Myocyte (in vitro differentiated cells): ENCODE measurements at regions not wholly inside any gene's neighbourhood (a gene's known extent, or its start where the extent isn't known, plus 50 kb on each side); places are given as distances from the start of the nearest gene placed in this dataset.
"Not testable (repeated sequence)": the region's sequence is repeated elsewhere in the genome, so short reads cannot be mapped to it uniquely, and the experiment has no call there.

Source experiments
- DNase-seq: peaks from one replicate; pipeline ENCODE4 v3.0.0-alpha.2; 2012; ENCODE audit warnings: low read depth

DNA sequence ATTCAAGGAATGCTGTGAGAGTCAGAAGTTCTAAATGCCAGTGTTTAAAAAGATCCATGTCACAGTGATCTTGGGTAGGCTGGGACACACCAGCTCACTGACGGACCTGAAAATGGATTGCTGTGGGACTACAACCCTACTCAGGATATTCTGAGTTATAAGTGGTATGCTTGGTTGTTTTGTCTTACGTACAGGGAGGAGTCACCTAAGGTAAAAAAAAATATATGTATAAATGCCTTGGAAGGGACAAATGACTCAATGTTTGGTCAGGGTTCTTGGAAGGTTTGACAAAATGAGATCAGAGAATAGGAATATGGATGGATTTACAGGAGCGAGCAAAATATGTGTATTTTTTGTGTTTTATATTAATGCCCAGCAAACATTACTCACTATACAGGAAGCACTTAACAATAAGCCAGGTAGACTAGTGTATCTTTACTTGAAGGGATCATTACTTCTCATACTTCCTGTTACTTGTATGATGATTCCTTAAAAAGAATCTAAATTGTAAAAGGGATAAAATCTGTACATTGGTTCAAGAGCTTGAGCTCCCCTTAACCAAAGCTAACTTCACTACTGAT, 767.3 kb downstream of the GBE1 start:
- DNase-seq = no peak

DNA sequence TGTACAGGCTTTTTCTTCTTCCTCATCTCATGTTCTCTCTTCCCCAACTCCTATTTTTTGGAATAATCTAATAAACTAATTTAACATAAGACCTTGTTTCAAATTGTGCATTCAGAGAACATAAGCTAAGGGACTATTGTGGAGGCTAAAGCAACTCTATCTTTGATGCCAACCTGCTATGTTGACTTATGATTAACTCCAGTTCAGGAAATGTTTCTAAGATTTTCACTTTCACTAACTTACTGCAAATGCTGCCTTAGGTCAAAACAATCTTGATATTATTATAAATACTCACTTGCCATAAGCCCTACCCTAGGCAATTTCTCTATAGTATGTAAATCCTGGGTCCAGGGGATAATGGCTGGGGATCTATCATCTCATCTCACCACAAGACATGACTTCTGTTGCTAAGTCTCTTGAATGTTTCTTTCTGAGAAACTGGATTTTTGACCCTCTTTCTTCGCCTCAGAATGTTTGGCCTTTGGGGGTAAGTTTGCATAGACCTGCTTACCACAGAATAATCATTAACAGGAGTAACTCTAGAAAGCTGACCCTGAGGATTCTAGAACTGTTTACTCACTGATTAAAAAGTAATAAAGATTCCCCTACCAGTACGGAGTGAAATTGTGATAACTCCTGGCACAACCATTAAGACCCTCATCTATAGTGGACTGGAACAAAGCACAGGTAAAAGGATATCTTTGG, 768.1 kb downstream of the GBE1 start:
- no peak for DNase-seq

DNA sequence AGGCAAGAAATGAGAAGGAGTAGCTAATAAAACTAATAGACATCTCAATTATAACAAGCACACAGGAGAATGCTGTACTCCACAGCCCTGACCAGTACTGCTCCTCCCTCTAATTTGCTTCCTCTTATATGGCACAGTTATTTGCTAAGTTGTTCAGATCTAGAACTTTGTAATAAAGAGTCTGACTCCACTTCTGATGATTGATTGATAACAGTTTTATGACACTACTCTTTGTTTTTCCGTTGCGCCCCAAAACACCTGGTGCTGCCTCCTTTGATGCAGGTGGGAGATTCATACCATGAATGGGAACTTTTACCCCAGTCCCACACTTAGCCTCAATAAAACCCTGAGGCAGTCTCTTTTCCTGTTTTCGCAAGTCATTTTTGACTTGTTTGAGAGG, 777.7 kb downstream of the GBE1 start:
- no peak for DNase-seq

DNA sequence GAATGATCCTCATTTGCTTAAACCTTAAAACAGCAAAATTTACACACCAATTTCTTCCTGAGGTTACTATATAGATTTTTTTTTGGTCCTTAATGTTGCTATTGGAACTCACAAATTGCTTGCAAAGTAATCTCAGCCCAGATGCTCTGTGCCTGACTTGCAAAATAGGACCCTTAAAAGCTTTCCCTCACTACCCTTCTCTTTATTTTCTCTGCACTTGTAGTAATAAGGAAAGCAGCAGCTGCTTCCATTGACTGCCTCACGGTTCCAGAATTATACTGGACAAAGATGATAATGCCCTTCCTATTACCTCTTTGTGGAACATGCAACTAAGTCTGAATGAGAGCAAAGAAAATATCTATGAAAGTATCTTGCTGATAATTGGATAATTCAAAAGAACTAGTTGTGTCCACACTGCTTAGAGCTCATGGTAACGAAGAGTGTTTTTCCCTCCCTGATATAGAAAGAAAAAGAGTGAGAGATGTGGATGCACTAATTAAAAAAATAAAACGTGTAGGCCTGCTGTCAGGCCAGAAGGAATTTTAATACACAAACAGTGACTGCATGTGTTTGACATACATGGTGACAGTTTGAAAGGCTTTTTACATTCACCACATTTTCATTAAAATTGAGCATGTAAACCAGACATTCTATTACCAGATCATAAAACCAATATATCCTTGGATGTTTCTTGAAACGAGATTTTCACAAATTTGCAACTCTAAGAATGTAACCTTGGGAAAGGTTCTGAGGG, 783.1 kb downstream of the GBE1 start:
- DNase-seq = no peak

DNA sequence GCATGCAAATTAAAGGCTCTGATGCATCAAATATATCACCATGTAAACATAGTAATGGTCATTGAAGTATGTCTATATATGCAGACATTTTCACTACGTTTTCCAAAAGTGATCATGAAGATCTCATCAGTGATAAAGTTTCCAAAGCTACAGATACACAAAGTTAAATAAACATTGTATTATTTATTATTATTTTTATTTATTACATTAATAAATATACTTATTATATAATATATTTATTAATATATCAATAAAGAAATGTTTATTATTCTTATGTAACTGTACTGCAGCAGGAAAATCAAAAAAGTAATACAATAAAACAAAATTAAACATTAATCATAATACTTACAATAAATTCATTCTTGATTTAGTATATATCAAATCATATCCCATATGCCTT, 791.2 kb downstream of the GBE1 start:
- no peak for DNase-seq

DNA sequence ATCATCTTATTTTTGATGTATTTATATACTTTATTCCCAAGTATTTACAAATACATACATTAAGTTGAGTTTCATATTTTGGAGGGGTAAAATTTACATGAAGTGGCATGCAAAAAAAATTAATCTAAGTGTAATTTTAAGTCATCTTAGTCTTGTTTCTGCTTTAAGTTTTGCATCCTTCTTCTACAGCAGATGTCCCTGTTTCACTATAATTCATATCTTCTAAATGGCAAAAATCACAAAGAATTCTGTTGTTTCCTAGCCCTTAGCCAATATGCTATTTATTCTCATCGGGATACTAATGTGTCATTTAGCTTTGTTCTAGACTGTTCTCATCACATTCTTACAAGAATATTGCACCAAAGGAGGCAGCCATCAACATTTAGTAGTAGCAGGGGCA, 831.9 kb downstream of the GBE1 start:
- no peak for DNase-seq

DNA sequence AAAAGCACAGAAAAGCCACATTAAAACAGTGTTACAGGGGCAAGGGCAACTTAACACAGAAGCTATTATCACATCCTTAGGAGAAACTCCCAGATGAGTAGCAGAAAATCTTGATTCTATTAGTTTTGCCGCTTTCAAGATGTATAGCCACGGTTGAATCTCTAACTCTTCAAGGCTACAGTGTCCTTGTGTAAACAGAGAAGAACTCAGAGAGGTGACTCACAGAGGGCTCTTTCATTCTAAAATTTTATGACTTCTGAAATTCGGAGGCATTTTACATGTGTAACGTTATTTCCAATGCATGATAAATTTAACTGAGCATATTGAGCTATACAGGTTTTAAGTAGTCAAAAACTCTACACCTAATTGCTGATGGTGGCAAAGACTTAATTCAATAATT, 846.6 kb downstream of the GBE1 start:
- no peak for DNase-seq

DNA sequence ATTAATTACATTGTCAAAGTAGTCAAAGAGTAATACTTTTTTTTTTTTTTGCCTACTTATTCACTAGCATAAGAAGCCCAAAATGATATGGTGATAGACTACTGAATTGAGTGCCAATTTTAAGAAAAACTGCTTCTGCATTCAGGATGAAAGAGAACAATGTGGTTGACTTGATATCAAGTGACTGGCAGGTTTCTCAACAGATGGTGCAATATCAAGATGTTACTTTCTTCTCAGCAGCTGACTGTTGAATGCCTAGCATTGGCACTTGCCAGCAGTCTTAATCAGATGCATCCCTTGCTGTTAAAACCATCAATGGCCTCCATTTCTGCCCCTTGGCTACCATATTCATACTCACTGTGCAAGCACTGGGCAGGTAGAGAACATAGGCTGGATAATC, 863.2 kb downstream of the GBE1 start:
- no peak for DNase-seq

DNA sequence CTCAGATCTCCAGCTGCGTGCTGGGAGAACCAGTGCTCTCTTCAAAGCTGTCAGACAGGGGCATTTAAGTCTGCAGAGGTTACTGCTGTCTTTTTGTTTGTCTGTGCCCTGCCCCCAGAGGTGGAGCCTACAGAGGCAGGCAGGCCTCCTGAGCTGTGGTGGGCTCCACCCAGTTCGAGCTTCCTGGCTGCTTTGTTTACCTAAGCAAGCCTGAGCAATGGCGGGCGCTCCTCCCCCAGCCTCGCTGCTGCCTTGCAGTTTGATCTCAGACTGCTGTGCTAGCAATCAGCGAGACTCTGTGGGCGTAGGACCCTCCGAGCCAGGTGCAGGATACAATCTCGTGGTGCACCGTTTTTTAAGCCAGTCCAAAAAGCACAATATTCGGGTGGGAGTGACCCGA, 864.4 kb downstream of the GBE1 start:
- not testable (repeated sequence) for DNase-seq

DNA sequence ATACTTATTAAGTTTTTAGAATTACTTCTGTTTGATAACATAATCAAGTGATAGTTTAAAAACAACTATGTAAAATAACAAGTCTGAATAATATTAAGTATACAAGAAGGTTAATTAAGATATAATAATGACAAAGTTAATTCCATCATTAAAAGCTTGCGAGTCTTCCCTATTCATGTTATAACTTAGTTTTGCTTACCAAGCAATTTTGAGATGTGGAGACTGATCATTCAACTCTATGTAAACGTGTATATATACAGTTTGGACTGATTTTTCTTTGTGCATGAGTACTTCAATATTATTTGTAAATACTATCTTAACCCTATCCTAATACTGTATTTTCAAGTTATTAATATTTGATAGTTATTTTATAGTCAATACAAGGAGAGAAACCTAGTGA, 870.9 kb downstream of the GBE1 start:
- DNase-seq = no peak

DNA sequence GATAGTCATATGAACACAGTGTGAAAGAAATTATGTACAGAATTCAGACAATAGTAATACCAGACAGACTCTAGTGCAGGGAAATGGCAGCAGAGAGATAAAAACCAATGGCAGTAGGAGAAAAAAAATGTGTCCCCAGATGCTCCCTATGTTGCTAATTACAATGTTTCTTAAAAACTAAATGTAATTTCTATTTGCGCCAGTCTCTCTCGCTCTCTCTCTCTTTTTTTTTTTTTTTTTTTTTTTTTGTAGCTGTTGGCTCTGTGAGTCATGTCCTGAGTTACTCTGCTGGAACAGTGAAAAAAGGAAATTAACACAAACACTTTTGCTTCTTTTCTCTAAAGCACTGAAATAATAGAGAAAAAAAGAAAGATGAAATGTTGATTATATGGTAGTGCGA, 871.9 kb downstream of the GBE1 start:
- no peak for DNase-seq

DNA sequence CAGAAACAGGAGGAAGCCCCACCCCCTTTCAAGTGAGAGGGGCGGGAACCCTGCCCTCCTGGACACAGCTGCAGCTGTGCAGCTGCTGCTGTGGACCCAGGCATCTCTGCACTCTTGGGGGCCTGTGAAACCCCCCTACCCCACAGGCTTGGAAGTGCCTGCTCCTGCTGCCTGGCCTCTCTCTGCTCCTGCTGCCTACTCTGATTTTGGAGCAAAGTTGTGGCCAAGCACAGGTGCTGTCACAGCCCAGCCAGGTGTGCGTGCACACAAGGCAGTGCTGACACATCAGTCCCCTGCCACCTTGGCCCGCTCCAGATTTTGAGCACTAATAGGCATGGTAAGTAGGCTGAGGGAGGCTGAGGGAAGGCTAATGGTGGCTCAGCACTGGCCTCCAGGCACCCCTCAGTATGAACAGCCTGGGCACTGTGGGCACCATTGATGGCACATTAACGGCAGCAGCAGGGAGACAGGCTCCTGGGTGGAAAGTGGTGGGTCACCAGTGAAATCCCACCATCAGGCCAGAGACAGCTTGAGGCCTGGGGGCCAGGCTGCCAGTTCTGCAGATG, 890.9 kb downstream of the GBE1 start:
- DNase-seq = no peak

DNA sequence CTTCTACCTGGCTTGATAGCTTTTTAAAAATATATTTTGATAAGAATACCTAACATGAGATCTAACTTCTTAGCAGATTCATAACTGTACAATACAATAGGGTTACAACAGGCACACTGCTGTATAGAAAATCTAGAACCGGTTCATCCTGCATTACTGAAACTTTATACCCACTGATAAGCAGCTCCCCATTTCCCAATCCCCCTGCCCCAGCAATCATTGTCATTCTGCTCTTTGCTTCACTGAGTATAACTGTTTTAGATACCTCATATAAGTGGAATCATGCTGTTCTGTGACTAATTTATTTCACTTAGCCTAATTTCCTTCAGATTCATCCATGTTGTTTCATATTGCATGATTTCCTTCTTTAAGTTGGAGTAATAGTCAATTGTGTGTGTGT, 906.0 kb downstream of the GBE1 start:
- DNase-seq = no peak

DNA sequence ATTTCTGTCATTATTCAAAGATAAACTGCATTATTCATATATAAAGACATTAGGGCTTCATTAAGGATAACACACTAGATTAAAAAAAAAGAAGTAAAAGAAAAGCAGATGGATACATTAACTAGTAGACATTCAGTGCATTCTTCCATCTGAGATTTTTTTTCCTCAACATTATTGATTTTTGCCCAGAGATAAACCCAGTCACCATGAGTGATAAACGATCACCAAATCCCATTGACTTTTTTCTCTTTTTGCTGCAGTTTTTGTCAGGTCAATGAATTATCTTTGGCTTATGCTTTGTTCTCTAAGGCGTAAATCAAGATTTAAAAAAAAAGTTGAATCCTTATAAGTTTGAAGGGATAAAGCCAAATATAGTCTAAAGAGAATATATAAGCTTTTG, 925.0 kb downstream of the GBE1 start:
- no peak for DNase-seq

DNA sequence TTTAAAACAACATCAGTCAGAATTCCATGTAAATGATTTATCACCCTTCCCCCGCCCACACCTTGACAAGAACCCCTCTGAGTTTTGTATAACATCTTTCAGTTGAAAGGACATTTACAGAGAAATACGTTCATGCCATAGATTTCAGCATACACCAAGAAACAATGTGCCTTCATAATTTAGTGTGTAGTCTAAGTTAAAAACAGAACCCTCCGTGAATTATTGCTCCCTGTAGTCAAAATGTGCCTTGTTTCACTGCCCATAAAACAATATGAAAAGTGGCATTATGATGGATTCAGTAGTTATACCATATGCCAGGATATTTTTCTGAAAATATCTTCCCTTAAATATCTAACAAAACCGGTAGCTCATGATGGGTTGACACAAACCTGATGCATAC, 953.9 kb downstream of the GBE1 start:
- no peak for DNase-seq

DNA sequence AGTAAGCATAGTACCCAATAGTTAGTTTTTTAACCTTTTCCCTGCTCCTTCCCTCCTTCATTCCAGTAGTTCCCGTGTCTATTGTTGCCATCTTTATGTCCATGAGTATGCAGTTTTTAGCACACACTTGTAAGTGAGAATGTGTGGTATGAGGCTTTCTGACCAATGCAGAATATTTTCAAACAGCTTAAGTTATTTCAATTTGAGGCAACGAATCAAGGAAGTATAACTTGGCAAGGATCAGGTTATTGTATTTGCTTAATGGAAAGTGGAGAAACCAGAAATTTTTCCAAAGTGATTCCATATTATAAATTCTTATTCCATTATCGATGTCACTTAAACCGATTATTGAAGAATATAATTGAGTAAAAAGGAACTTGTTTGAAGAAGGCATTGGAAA, 954.8 kb downstream of the GBE1 start:
- DNase-seq = no peak

DNA sequence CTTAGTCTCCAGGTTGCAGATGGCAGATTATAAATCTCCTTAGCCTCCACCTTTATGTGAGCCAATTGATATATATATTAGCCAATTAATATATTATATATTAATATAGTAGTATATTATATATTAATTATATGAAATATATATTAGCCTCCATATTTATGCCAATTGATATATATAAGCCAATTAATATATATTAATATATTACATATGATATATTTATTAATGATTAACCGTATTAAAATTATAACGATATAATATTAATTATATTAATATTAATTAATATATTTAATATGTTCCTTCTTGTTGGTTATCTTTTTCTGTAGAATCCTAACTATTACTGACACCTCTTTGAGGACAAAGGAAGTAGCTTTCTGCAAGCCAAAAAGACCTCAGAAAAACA, 972.5 kb downstream of the GBE1 start:
- DNase-seq = no peak

DNA sequence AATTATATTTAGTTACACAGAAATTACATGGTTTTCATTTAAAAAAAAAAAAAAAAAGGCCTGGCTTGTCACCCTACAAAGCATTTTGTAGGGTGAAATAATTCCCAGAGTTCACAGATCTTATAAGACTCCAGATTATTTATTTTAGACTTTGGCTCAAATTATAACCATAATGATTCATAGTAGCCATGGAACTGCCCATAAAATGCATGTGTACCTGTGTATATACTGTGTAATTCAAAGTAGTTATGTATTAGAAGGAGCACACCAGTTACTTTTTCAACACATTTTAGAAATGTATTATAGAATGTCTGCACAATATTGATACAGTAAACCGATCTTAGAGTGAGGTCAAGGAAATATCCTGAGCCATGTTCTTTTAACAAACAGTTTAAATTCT, 975.6 kb downstream of the GBE1 start:
- no peak for DNase-seq

DNA sequence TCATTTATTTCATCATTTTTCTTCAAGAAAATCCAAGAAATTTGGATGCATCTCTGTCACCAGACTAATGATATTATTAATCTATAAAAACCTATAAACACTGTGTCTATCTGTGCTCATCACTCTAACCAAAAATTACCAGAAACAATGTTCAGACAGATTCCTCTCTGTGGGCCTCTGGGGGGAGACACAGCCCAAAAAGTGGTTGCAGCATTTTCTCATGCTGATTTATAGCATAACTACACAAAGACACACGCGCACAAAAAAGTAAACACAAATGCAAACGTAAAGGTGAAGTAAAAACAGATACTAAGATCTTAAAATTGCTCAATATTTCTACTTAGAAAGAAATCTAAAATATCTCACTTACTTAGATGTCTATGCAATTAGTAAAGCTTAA, 976.0 kb downstream of the GBE1 start:
- DNase-seq = no peak

DNA sequence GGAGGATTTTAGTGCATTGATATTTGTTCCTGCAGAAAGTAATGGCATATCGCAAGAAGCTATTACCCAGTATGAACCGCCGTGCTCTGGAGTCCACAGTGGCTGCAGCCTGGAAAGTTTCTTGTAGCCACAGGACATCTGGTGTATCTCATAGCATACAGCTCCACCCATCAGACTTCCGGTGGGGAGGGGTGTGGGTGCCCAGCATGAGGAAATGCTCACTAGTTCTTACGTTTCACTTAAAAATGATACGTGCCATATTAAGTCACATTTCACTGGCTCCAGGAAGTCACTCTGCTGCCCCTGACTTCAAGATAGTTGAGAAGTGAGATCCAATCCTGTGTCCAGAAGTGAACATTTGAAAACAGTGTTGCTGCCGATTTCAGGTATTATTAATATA, 990.4 kb downstream of the GBE1 start:
- DNase-seq = no peak

DNA sequence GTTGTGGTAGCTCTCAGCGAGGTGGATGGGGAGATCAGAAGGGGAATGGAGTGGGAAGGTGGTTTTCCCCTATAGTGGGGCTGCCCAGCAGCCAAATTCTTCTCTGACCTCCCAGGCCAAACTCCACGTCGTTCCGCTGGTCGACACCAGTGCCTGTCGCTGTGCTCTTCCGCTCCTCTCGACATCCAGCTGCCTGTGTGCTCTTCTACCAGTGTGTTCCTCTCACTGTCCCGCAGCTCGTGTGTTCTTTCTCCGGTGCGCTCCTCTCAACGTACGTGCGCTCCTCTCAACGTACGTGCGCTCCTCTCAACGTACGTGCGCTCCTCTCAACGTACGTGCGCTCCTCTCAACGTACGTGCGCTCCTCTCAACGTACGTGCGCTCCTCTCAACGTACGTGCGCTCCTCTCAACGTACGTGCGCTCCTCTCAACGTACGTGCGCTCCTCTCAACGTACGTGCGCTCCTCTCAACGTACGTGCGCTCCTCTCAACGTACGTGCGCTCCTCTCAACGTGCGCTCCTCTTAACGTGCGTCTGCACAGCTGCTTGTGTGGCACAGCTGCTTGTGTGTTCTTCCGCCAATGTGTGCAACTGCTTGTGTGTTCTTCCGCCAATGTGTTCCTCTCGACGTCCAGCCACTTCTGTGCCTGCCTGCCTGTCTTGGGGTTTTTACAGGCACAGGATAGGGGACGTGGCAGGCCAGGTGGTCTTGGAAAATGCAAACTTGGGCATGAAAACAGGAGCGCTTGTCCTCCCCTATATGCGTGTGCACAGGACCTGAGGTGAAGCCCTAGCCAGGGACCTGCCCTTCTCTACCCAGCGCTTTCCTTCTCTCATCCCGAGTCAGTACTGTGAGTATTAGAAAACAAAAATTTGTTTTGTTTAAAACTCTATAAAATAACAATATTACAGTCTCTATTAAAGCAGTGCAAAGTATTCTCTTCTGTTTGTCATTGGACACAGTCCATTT, 991.1 kb downstream of the GBE1 start:
- no peak for DNase-seq
